CD1c-positive myeloid dendritic cell (primary cell): ENCODE measurements at regions not wholly inside any gene's neighbourhood (a gene's known extent, or its start where the extent isn't known, plus 50 kb on each side); places are given as distances from the start of the nearest gene placed in this dataset.
"Not testable (repeated sequence)": the region's sequence is repeated elsewhere in the genome, so short reads cannot be mapped to it uniquely, and the experiment has no call there.

Experiments used
- DNase-seq: peaks from one replicate; pipeline ENCODE4 v3.0.0-alpha.2; 2016; ENCODE audit errors: extremely low spot score

GRCh38 chr4:141290771-141291170, 70.1 kb downstream of the ZNF330 start:
- no peak for DNase-seq

GRCh38 chr4:141294306-141294705, 73.6 kb downstream of the ZNF330 start:
- peak; percentile 44 for DNase-seq

- DNase-seq: no peak
Measured at GRCh38 chr4:141301216-141301615, 80.5 kb downstream of the ZNF330 start.

GRCh38 chr4:141302924-141303323, 82.2 kb downstream of the ZNF330 start:
- DNase-seq: no peak

GRCh38 chr4:141304346-141304745, 83.7 kb downstream of the ZNF330 start:
- no peak for DNase-seq

- DNase-seq: no peak
Measured at GRCh38 chr4:141306331-141306730, 85.6 kb downstream of the ZNF330 start.

- peak; percentile 59 for DNase-seq
Measured at GRCh38 chr4:141307241-141307689, 86.6 kb downstream of the ZNF330 start.

GRCh38 chr4:141309874-141310273, 89.2 kb downstream of the ZNF330 start:
- DNase-seq: no peak

- peak; percentile 65 for DNase-seq
Measured at GRCh38 chr4:141311246-141312204, 90.8 kb downstream of the ZNF330 start.

GRCh38 chr4:141314627-141315026, 93.9 kb downstream of the ZNF330 start:
- no peak for DNase-seq

GRCh38 chr4:141328560-141329173, 108.0 kb downstream of the ZNF330 start:
- DNase-seq: no peak

- peak; percentile 84 for DNase-seq
Measured at GRCh38 chr4:141329174-141329569, 108.5 kb downstream of the ZNF330 start.

GRCh38 chr4:141330616-141331015, 109.9 kb downstream of the ZNF330 start:
- DNase-seq: no peak

GRCh38 chr4:141331534-141332358, 111.1 kb downstream of the ZNF330 start:
- DNase-seq: no peak

- DNase-seq: not testable (repeated sequence)
Measured at GRCh38 chr4:141332359-141333181, 111.9 kb downstream of the ZNF330 start.

GRCh38 chr4:141333456-141334230, 112.9 kb downstream of the ZNF330 start:
- DNase-seq: not testable (repeated sequence)

GRCh38 chr4:141335166-141335565, 114.5 kb downstream of the ZNF330 start:
- DNase-seq: no peak

- DNase-seq: no peak
Measured at GRCh38 chr4:141338238-141338637, 117.5 kb downstream of the ZNF330 start.

GRCh38 chr4:141339391-141339790, 118.7 kb downstream of the ZNF330 start:
- no peak for DNase-seq

GRCh38 chr4:141339966-141340365, 119.3 kb downstream of the ZNF330 start:
- no peak for DNase-seq
